DMS53 treated with DMSO at 0.1 percent for 48 hours (cell line): ENCODE measurements at regions not wholly inside any gene's neighbourhood (a gene's known extent, or its start where the extent isn't known, plus 50 kb on each side); places are given as distances from the start of the nearest gene placed in this dataset.
A peak's percentile ranks its signal among the peaks of the same experiment; 100 is the strongest.
"Not testable (repeated sequence)": the region's sequence is repeated elsewhere in the genome, so short reads cannot be mapped to it uniquely, and the experiment has no call there.

Experiments used
- DNase-seq: peaks from one replicate; lab custom pipeline; 2025; ENCODE audit not compliant: unreplicated experiment; lab: John Stamatoyannopoulos, UW

DNA sequence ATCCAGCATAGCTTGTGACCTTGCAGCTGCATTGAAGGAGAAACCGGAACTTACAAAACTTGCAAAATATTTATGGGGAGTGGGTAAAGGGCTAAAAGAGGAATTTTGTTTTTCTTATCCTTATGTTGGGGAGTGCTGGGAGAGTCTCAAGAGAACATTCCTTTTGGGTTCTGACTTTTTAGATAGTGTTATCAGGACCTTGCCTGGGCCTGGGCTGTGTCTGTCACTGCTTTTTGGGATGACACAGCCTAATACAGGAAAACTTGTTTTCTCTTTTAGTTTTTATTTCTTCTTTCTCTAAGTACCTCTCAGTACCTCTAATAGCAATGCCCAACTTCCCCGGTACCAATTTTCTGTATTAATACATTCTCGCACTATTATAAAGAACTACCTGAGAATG, 850.6 kb downstream of the RPS29 start:
- DNase-seq: no peak

DNA sequence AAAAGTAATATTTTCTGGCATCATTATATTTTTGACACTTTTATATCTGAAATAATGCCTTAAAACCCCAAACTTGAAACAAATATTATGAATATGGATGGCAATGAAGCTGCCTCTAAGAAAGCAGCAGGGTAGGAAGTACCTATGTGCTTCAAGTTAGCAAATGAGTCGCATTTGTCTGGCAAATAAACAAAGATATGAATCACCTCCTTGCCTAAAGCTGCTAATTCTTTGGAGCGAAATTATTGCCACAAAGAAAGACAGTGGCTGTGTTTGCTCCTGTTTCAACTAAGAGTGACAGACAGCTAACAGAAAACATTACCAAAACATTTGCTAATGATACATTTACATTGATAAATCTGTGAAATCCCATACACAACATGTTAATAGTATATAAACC, 854.9 kb downstream of the RPS29 start:
- no peak for DNase-seq

DNA sequence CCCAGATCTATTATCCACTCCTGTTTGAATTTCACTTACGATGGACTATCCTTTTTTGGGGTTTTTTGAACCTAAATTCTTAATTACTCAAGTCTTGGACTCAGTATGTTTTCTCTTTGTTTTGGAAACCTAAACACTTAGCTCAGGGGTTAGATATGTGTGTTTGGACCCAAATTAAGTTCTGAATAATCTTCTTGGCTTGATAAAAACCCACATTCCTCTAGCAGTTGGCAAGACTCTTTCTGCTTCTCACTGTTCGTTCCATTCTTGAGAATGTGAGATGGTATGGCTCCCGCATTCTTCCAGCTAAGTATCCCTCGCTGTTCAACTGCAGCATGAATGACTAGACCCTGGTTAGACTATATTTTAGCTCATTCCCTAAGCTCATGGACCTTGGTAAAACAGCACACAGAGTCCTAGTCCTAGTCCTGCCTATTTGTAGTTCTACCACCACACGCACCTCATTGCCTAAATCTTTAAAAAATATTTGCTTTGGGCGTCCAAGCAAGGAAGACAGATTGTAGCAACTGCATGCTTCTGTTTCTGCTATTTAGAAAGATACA, 860.0 kb downstream of the RPS29 start:
- no peak for DNase-seq

DNA sequence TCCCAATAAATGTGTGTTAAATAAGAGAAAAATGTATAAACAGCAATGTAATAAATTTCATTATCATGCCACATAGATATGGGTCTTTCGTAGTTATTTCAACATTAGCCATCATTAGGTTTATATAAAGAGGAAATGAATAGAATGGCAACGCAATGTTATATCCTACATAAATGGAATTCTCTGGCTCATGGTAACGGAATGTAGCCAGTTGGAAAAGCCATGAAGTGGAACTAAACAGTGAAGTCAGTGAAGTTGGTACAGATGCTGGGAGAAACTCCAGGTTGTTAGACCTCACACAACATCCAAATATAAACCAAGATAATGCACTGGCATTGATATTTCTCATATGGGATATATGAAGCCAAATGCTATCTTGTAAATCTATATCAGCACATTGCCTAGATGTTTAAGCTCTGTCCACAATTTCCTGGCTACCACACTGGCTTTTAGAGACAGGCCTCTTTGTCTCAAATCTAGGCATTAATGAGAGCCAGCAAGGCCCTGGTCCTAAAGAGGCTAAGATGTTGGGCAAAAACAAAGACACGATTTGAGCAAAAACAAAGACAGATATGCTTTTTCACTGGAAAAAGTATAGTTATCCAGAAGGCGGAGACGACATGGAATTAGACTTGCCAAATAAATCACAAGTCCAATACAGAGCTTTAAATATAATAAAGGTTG, 861.0 kb downstream of the RPS29 start:
- no peak for DNase-seq

DNA sequence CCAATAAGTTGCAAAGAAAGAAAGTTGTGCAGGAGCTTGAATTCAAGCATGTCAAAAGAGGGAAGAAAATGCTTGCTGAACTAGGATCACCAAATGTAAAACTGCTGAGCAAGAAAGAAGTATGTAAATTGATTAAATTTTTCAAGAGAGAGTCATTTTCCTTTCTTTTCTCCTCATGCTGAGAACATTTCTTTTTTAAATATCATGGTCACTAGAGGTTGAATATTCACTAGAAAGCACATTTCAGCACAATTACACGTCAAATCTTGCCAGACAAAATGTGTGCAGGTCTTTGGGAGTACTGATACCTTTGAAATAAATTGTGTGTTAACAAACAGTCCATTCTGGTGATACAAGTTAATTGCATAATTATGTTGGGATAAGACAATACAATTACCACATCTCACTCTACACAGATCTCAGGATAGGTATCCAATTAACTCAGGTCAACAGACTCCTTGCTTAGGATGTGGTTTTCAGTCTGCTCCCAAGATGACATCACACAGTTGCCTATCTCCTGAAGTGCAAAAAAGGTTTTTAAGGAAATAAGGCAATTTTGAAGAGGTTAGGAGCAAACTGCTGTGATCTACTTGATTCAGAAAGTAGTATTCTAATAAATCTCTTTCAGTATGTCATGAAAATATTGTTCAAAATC, 862.2 kb downstream of the RPS29 start:
- no peak for DNase-seq

DNA sequence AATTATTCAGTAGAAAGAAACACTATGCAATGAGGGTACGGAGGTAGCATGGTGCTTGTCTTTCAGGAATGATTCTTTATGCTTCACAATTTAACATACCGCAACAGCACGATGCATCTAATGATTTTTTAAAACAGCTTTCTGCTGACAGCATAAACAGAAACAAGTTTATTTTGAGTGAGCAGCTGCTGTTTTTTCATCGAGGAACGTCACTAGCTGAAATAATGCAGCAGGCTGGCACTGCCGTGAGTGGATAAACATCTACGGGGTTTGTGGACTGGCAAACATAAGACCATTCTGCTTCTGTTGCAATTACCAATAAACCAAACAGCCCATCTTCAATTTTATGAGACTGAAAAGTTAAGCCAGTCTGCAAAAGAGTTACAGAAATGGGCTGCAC, 871.8 kb downstream of the RPS29 start:
- DNase-seq: no peak

DNA sequence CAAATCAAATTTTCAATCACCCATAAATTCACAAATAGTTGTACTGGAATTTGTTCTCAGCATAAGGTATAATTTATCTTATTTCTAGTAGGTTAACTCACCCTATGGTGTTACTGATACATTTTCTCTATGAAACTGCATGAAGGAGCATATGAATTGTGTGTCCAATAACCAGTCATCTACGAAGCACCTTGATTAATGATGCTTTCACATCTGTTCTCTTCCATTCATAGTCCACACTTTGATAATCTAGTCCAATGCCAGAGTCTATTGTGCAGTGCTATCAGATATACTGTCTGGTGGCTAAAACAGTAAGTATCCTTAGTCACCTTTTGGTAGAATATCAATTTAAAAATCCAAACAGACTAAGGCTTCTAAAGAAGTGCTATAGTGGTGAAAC, 876.0 kb downstream of the RPS29 start:
- DNase-seq: no peak

DNA sequence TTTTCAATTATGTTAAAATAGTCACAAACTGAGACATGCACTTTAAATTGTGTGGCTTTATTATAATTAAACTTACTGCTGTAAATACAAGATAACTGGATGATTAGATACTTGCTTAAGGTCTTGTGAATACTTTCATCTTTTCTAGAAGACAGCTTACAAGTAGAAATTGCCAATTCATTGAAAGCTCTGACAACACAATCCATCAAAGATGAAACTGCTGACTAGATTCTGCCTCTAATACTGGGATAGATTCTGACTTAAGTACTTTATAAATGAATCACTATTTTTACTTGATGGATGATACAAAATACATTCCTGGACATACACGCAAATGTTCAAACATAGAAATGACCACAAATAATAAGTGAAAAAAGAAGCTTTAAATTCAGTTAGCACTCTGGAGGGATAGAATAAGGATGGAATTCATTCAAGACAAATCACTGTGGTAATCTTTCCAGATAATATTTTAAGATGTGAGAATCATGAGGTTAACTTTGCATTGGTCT, 876.8 kb downstream of the RPS29 start:
- no peak for DNase-seq

DNA sequence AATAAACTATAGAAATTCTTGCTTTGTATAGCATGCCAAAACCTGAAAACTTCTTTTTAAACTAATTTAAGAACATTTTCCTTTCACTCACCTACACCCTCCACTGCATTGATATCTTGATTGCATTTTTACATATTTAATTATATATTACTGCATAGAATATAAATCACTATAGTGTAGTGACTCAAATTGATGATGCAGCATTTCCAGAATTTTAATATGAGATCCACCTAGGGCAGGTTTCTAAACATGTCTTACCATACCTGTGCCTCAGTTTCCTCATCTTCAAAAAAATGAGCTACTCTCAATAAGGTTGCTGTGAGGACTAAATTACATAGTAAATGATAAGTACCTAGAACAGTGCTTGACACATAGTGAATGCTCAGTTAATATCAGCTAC, 881.5 kb downstream of the RPS29 start:
- no peak for DNase-seq

DNA sequence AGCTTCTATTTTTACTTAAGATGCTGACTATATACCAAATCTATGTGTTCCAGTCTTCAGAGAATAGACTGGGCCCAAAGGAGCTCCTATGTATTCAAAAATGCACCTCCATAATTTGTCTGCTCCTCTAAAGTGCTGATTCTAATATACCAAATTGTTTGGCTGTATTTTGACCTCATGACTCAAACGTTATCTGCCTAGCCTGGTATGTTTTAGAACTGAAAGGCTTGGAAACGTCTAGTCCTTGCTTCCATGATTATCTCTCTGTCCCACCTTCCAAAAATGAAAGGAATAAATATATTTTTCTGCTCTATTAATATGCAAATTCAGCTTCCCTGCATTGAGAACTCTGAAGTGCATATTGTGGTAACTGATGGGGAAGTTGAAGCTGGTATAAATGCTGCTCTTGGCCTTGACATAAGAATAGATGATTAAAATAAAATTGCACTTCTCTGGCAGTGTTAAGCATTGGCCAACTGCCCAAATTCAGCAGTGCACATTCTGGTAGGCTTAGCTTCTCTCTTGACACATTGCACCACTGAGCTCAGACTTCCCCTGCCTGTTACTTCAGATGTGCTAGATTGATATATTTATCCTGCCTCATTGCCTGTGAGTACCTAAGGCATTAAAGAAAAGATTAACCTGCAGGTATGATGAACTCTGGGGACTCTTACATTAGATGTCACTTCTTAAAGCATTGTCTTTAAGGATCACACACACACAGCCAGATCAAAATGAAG, 882.3 kb downstream of the RPS29 start:
- no peak for DNase-seq

DNA sequence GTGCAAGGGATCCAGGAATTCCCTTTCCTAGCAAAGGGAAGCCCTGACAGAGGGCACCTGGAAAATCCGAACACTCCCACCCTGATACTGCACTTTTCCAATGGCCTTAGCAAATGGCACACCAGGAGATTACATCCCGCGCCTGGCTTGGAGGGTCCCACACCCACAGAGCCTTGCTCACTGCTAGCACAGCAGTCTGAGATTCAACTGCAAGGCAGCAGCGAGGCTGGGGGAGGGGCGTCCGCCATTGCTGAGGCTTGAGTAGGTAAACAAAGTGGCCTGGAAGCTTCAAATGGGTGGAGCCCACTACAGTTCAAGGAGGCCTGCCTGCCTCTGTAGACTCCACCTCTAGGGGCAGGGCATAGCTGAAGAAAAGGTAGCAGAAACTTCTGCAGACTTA, 888.8 kb downstream of the RPS29 start:
- DNase-seq: not testable (repeated sequence)

DNA sequence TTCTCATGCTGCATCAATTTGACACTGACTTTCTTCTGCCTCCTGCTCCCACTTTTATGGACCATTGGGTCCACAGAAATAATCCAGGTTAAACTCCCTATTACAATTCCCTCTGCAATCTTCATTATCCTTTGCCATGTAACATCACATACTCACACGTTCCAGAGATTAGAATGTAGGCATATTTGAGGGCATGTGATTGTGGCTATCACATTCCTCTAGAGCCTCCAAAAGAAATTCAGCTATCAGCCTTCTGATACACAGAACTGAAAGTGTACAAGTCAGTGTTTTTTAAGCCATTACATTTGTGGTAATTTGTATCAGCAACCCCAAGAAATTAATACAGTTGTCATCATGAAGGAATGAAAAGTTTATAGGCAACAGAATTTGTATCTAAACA, 892.4 kb downstream of the RPS29 start:
- no peak for DNase-seq

DNA sequence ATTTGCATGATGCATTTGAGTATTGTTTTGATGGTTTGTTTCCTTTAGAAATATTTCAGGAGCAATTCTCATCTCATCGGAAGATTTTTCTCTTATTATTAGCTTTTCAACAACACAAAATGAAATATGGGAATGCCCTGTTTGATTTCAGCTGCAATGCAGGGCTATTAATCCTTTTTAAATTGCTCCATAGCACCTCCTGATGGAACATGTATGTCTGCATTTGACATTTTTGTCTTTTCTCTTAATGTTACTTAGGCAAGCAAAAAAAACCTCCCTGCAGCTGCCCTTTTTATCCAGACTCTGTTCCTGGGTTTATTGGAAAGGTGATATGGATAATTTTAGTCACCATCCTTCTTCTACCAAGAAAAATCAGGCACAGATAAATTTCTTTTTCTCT, 895.8 kb downstream of the RPS29 start:
- peak; percentile 5 for DNase-seq

DNA sequence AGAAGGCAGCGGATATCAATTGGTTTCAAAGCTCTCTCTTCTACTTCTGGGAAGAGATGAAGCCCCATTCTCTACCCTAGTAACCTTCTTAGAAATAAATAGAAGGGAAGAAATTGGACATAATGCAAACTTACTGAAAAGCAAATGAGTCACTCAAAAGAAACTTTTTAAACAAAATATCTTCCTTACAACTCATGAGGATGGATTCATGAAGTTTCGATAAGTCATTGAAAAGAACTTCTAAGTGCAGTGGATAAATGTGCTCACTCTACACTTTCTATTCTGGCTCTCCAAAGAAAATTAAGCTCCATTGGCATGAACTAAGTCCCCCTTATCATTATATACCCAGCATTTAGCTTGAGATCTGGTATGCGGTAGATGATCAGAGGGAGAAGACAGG, 899.5 kb downstream of the RPS29 start:
- DNase-seq: no peak

DNA sequence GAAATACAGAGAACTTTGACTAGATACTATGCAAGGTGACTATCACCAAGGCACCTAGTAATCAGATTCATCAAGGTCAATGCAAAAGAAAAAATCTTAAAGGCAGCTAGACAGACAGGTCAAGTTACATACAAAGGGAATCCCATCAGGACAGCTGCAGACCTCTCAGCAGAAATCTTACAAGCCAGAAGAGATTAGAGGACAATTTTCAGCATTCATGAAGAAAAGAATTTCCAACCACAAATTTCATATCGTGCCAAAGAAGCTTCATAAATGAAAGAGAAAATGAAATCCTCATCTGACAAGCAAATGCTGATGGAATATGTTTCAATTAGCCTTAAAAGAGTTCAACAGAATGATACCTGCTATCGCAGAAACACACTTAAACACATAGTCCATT, 913.7 kb downstream of the RPS29 start:
- no peak for DNase-seq

DNA sequence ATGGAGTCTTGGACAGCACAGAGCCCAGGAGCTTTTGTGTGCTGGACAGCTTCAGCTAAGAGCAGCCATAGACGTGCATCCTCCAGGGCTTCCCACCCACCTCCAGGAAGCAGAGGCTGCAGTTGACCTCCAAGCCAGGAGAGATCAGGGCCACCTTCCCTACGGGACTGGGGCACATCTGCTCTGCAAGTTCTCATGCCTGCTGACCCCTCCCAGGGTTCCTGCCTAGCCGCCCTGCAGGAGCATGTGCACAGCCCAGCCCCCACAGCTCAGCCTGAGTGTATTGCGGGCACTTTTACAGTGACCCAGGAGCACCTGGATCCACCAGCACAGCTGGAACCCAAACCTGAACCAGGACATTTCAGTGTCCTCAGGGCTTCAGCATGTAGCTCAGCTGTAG, 915.2 kb downstream of the RPS29 start:
- DNase-seq: no peak

DNA sequence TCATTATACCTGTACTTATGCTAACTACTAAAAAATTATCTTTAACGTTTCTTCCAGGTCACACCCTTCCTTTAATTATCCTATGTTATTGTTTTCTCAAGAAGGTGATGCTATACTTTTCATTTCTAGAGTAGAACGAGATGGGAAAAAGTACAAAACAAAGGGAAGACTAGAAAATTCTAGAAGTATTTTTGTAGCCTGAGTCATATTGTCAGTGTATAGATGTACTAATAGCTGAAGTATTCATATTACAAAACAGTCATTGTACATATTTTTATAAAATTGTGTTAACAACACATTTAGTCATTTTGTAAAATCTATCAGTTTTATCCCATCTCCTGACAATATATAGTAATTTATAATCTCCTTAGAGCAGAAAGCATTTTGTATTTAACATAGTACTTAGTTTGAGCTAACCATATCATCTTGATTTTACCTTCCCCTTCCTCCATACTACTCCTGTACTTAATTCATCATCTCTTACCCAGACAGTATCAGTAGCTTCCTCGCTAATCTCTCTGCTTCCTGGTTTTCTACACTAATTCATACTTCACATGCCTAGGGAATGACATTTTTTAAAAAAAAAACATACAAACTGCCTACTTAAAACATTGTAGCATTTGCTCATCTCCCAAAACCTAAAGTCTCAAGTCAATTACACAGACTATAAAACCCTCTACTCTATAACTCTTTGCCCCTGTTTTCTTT, 920.9 kb downstream of the RPS29 start:
- no peak for DNase-seq

DNA sequence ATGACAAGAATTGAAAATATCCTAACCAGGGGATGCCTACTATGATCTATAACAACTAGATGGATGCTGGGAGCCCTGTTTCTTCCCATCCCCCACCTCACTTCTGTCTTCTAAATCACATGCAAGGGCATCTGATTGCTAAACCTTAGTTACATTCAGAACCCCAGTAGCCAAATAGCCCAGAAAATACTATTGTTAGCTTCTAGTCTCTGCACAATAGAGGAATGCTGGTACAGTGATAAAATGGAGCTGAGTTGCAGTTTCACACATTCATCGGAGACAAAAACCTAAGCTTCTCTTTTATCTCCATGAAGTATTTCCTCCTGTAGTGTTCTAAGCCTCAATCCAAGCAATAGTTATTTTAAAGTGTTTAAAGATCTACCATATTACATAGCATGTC, 942.9 kb downstream of the RPS29 start:
- no peak for DNase-seq

DNA sequence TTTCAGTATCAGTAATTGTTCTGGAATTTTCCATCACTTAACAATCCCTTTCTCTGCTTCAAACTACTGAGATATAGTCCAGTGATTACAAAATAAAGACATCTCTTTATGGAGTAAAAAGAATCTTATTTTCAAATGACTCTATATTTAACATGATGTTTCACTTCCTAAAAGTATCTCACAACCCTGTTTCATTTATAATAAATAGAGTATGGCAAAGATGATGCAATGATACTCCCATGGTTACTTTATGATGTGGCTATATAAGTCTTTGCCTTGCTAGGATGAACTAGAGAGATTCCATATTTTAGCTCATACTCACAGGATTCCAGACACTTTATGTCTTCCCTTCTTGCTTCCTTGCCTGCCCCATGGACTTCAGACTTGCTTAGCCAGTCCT, 953.5 kb upstream of the MDGA2 start:
- DNase-seq: no peak

DNA sequence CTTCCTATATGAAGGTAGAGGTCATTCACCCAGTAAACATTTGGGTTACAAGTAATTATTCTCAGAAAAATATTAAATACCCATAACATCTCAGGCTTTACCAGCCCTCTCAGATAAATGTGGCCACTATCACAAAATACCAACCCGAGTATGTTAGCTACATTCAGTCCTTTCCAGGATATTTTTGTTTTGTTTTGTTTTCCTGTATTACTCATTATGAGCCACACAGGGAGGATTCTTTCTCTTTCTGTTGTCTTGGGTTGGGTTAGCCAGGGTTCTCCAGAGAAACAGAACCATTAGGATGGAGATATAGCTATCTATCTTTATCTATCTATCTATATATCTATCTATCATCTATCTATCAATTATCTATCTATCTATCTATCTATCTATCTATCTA, 947.6 kb upstream of the MDGA2 start:
- DNase-seq: no peak

DNA sequence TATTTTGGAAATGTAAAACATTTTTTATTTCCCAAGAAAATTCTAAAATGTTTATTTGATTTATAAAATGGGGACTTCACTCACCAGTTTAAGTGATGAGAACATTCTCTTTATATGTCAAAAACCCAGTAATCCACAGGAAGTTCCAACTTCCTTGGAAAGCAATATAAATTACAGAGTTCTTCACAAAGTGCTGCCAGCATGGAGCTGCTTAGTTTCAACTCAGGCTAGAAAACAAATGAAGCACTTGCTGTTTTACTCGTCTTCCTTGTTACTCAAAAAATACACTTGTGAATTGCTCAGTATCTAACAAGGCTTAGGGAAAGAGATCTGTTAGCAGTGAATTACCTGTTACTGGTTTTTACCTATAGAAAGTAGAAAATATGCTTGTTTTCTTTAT, 942.7 kb upstream of the MDGA2 start:
- no peak for DNase-seq
